Psoas muscle (tissue), 7 donors: ENCODE measurements at regions not wholly inside any gene's neighbourhood (a gene's known extent, or its start where the extent isn't known, plus 50 kb on each side); places are given as distances from the start of the nearest gene placed in this dataset.
A peak's percentile ranks its signal among the peaks of the same experiment; 100 is the strongest.

Experiments
- ATAC-seq, 4 donors: fragments of 200-7000 bp; cut with Tn5 transposase; one replicate each; pipeline ENCODE4 v1.9.1; 2020; ENCODE audit warnings: moderate library complexity in 3 of 4, mild to moderate bottlenecking in 2 of 4
- DNase-seq, 2 donors: peaks; one replicate each; pipeline ENCODE4 v3.0.0-alpha.2; 2020
- H3K27ac ChIP-seq: fragments of 200-600 bp; one replicate; pipeline ENCODE4 v1.8.0; 2022
- H3K27me3 ChIP-seq, 3 donors: fragments of 200-600 bp in 1 of 3; one replicate each; pipeline versions ENCODE4 v1.6.1 to v1.8.0; 2013 to 2022; ENCODE audit warnings: low read length in 2 of 3, mild to moderate bottlenecking in 2 of 3, moderate library complexity in 1 of 3; ENCODE audit not compliant: insufficient read depth in 3 of 3
- H3K36me3 ChIP-seq, 2 donors: fragments of 200-600 bp in 1 of 2; one replicate each; pipeline versions ENCODE4 v1.6.1 to v1.8.0; 2013 to 2022; ENCODE audit warnings: low read depth in 1 of 2, mild to moderate bottlenecking in 1 of 2, moderate library complexity in 1 of 2; ENCODE audit not compliant: insufficient read depth in 1 of 2
- H3K4me1 ChIP-seq: fragments of 200-600 bp; one replicate; pipeline ENCODE4 v1.8.0; 2022
- H3K4me3 ChIP-seq: fragments of 200-600 bp; one replicate; pipeline ENCODE4 v1.8.0; 2022; ENCODE audit warnings: mild to moderate bottlenecking
- H3K9me3 ChIP-seq: fragments of 200-600 bp; one replicate; pipeline ENCODE4 v1.8.0; 2022
- WGBS, 3 donors: extraction: QIAGEN DNeasy Blood & Tissue Kit; methylation state at CpG; one replicate each; pipeline versions ENCODE4 v1.1.6 to v1.1.7; 2013; 5-methylcytosine and 5-hydroxymethylcytosine counted together
- intact Hi-C, 2 donors: fragments of 100-400 bp; cut with DNase I; formaldehyde crosslinking; loops; one replicate each; pipeline versions ENCODE4 v1.11.0 to v1.14.2; 2022
- TF ChIP-seq, protein P1 (sequence below): fragments of 200-600 bp; IDR thresholded peaks from one replicate; pipeline ENCODE4 v1.8.0; 2022; ENCODE audit warnings: antibody characterized with exemption
- donor health status: healthy with polysubstance abuse.
- donor health status: DM: no; HTN: no; CAD: no; lungs with moderate emphysema.
- donor health status: Bipolar disorder and iron deficiency.
- donor health status: healthy.
- donor health status: DM: yes; HTN: yes; CAD: no.
- donor health status: DM: no; HTN: no; CAD: no.
- donor health status: DM: yes; HTN: yes; CAD: no.

DNA sequence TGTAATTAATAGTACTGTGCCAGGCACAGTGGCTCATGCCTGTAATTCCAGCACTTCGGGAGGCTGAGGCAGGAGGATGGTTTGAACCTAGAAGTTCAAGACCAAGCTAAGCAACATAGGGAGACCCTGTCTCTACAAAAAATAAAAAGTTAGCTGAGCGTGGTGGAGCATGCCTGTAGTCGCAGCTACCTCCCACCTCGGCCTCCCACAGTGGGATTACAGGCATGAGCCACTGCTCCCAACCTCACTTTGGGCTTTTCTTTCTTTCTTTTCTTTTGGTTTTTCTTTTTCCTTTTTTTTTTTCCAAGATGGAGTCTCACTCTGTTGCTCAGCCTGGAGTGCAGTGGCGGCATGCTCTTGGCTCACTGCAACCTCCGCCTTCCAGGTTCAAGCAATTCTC, 137.8 kb downstream of the MRM1 start:
- Histone ChIP-seq H3K27me3 (peaks cover 0 to 13% (median 8%) of the 10 kb centered on the region in 3 donors), H3K36me3 (no peaks in the 10 kb centered on the region), H3K9me3 (no peaks in the 10 kb centered on the region), H3K4me3 (no peak overlapping the region), H3K27ac (no peak overlapping the region), H3K4me1 (no peaks in the 10 kb centered on the region)
- ATAC-seq (no peak), DNase-seq (peak in 1 of 2 donors; percentile 4)
- WGBS, 3 donors = 77 to 85% (median 81%) methylated on average over 6 of the region's 6 CpGs
- intact Hi-C loops = no loop called here
- TF ChIP-seq, protein P1, sequence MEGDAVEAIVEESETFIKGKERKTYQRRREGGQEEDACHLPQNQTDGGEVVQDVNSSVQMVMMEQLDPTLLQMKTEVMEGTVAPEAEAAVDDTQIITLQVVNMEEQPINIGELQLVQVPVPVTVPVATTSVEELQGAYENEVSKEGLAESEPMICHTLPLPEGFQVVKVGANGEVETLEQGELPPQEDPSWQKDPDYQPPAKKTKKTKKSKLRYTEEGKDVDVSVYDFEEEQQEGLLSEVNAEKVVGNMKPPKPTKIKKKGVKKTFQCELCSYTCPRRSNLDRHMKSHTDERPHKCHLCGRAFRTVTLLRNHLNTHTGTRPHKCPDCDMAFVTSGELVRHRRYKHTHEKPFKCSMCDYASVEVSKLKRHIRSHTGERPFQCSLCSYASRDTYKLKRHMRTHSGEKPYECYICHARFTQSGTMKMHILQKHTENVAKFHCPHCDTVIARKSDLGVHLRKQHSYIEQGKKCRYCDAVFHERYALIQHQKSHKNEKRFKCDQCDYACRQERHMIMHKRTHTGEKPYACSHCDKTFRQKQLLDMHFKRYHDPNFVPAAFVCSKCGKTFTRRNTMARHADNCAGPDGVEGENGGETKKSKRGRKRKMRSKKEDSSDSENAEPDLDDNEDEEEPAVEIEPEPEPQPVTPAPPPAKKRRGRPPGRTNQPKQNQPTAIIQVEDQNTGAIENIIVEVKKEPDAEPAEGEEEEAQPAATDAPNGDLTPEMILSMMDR = no peak

DNA sequence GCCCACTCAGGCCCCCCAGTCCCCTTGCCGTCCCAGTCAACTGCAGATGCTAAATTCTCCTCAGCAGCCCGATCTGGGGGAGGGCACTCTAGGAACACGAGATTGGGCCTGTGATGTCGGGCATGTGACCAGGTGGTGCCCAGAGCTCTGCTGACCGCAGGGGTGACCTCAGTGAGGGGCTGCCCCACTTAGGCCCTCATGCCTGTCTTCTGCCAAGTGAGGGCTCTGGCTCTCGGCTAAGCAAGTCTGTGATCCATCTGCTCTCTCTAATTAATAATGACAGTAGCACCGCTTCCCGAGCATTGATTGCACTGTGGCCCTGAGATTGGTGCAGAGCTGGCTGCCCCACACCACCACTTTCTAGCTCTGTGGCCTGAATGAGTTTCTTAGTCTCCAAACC, 138.8 kb downstream of the MRM1 start:
- WGBS, 3 donors = 55 to 60% (median 58%) methylated on average over 8 of the region's 8 CpGs
- no peaks in the 10 kb centered on the region for H3K9me3 ChIP-seq
- H3K4me3 ChIP-seq = no peak overlapping the region
- TF ChIP-seq, protein P1 = no peak
- DNase-seq = no peak
- no peaks in the 10 kb centered on the region for H3K36me3 ChIP-seq
- ATAC-seq = no peak
- H3K4me1 ChIP-seq = no peaks in the 10 kb centered on the region
- intact Hi-C loops = no loop called here
- no peak overlapping the region for H3K27ac ChIP-seq
- peaks cover 0 to 13% (median 8%) of the 10 kb centered on the region in 3 donors for H3K27me3 ChIP-seq

DNA sequence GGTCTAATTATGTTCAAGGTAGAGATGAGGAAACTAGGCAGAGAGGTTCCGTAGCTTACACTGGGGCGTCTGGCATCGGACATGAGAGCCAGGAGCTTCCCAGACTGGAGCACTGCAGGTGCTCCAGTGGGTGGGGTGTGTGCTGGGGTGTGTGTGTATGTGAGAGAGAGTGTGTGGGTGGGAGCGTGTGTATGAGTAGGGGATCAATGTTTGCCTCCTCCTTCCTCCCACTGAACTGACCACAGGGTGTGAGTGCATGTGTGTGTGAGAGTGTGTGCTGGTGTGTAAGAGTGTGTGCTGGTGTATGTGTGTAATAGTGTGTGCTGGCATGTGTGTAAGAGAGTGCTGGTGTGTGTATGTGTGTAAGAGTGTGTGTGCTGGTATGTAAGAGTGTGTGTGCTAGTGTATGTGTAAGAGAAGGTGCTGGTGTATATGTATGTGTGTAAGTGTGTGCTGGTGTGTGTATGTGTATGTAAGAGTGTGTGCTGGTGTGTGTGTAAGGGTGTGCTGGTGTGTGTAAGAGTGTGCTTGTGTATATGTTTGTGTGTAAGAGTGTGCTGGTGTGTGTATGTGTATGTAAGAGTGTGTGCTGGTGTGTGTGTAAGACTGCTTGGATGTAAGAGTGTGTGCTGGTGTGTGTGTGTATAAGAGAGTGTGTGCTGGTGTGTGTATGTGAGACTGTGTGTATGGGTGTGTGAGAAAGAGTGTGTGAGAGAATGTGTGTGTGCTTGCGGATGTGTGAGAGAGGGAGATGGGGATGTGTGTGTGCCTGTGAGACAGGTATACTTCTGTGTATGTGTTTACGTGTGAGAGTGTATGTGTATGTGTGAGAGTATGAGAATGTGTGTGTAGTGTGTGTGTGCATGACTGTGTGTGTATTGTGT, 139.9 kb downstream of the MRM1 start:
- no peak for ATAC-seq
- intact Hi-C loops = no loop called here

DNA sequence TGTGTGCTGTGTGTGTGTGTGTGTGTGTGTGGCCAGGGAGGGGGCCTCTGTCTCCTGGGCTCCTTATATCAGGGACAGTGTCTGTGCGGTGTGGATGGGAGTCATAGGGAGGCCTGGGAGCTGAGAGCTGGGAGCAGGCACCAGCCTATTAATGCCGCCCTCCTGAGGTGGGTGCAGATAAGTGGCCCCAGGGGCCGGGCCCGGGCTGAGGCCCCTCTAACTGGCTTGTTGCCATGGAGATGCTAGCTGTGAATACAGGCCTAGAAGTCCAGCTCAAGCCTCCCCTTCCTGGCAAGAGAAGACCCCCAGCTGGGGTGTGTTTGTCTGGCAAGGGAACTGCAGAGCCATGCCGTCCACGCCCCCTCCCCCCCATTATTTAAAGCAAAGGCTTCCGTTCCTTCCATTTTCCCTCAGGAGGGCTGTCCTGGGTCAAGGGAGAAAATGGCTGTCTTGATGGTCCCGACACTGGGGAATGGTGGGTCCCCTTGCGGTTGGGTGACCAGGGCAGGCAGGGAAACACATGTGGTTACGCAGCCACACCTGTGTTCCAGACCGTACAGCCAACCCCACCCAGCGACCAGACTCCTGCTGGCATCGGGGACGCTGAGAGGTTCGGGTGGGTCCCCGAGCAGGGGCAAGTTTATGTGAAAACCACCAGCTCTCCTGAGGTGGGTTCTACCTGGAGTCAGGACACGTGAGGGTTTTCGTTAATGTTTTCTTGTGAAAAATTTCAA, 141.1 kb downstream of the MRM1 start:
- Histone ChIP-seq H3K4me1 (no peaks in the 10 kb centered on the region), H3K4me3 (no peak overlapping the region), H3K9me3 (no peaks in the 10 kb centered on the region), H3K27me3 (peaks cover 0 to 13% (median 8%) of the 10 kb centered on the region in 3 donors), H3K27ac (no peak overlapping the region), H3K36me3 (no peaks in the 10 kb centered on the region)
- intact Hi-C loops = no loop called here
- DNase-seq = no peak
- ATAC-seq = no peak
- WGBS, 3 donors = 50 to 55% (median 52%) methylated on average over 16 to 18 of the region's 18 CpGs
- TF ChIP-seq, protein P1 = no peak

More for the DNA sequence above, 139.9 kb downstream of the MRM1 start:
- Histone ChIP-seq H3K4me3 (no peak overlapping the region), H3K27me3 (peaks cover 0 to 13% (median 8%) of the 10 kb centered on the region in 3 donors), H3K36me3 (no peaks in the 10 kb centered on the region), H3K27ac (no peak overlapping the region), H3K9me3 (no peaks in the 10 kb centered on the region), H3K4me1 (no peaks in the 10 kb centered on the region)
- TF ChIP-seq, protein P1 = no peak
- WGBS, 3 donors = 82 to 88% (median 82%) methylated on average over 6 of the region's 6 CpGs
- DNase-seq = no peak
